ENCODE measurements at regions not wholly inside any gene's neighbourhood (a gene's known extent, or its start where the extent isn't known, plus 50 kb on each side); places are given as distances from the start of the nearest gene placed in this dataset.

DNA sequence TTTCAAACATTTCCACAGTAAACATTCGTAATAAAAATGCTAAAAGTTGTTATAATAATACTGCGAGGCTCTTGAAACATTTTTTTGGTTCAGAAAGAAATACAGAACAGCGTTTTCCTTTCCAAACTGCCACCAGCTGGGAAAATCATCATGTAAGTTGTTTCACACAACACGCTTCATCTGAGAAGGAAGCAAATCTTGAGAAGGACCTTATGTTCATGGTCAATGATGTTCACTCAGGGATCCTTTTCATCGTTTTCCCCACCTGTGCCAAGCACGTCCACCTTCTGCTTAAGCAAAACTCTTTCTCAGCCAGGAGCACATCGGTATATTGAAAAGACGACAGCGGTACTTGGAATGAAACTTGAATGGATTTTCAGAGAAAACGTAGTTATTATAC lies 274.5 kb upstream of the ELAC2 start:
- ATAC-seq (ENCODE audit: low FRiP score) (no peak), DNase-seq (ENCODE audit: low spot score) (no peak)
- TF ChIP-seq, protein P1, sequence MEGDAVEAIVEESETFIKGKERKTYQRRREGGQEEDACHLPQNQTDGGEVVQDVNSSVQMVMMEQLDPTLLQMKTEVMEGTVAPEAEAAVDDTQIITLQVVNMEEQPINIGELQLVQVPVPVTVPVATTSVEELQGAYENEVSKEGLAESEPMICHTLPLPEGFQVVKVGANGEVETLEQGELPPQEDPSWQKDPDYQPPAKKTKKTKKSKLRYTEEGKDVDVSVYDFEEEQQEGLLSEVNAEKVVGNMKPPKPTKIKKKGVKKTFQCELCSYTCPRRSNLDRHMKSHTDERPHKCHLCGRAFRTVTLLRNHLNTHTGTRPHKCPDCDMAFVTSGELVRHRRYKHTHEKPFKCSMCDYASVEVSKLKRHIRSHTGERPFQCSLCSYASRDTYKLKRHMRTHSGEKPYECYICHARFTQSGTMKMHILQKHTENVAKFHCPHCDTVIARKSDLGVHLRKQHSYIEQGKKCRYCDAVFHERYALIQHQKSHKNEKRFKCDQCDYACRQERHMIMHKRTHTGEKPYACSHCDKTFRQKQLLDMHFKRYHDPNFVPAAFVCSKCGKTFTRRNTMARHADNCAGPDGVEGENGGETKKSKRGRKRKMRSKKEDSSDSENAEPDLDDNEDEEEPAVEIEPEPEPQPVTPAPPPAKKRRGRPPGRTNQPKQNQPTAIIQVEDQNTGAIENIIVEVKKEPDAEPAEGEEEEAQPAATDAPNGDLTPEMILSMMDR (IDR thresholded peaks at IDR 0.05) = no peak

- DNase-seq (ENCODE audit: low spot score) (no peak), ATAC-seq (ENCODE audit: low FRiP score) (no peak)
- TF ChIP-seq, protein P1 (IDR thresholded peaks at IDR 0.05) = no peak
Observed at GRCh38 chr17:13288248-13288647, 270.4 kb upstream of the ELAC2 start.

- DNase-seq (ENCODE audit: low spot score) = no peak
- TF ChIP-seq, protein P1 (IDR thresholded peaks at IDR 0.05) = no peak
- no peak for ATAC-seq (ENCODE audit: low FRiP score)
Observed at GRCh38 chr17:13287226-13287625, 269.4 kb upstream of the ELAC2 start.

GRCh38 chr17:13283606-13284005 lies 265.8 kb upstream of the ELAC2 start:
- ATAC-seq (ENCODE audit: low FRiP score) = no peak
- no peak for DNase-seq (ENCODE audit: low spot score)
- TF ChIP-seq, protein P1 (IDR thresholded peaks at IDR 0.05) = no peak

- DNase-seq (ENCODE audit: low spot score) (no peak), ATAC-seq (ENCODE audit: low FRiP score) (no peak)
- TF ChIP-seq, protein P1 (IDR thresholded peaks at IDR 0.05) = no peak
Observed at GRCh38 chr17:13281626-13282025, 263.8 kb upstream of the ELAC2 start.

- DNase-seq (ENCODE audit: low spot score) = no peak
- ATAC-seq (ENCODE audit: low FRiP score) = no peak
- TF ChIP-seq, protein P1 (IDR thresholded peaks at IDR 0.05) = no peak
Observed at GRCh38 chr17:13273806-13274205, 256.0 kb upstream of the ELAC2 start.

DNA sequence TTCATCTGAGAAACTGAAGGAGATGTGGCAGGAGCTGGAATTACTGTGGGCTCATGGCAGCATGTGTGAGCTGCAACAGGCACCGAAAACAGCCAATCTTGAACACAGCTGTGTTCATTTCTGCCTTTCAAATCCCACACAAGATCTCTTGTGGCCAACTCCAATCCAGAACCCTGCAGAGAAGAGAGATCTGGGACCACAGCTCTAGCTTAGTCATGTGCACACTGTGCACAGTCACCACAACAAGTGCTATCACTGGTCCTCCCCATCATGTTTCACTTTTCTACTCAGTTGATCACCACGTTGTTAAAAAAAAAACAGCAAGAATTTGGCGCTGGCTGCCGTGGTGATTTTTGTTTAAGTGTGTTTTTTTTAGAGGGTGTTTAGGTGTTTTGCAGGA lies 254.5 kb upstream of the ELAC2 start:
- ATAC-seq (ENCODE audit: low FRiP score) = no peak
- no peak for DNase-seq (ENCODE audit: low spot score)
- TF ChIP-seq, protein P1 (IDR thresholded peaks at IDR 0.05) = no peak

Data from omental fat pad (tissue), 3 donors.